AG10803 (cell line): ENCODE measurements at regions not wholly inside any gene's neighbourhood (a gene's known extent, or its start where the extent isn't known, plus 50 kb on each side); places are given as distances from the start of the nearest gene placed in this dataset.

Source experiments
- DNase-seq: peaks from one replicate; pipeline ENCODE4 v3.0.0; 2010; ENCODE audit warnings: low read depth
- H3K4me3 ChIP-seq: 2 replicates; pipeline ENCODE4 v1.5.1; 2011; ENCODE audit warnings: mild to moderate bottlenecking, low read length, control low read depth
- TF ChIP-seq, protein P1 (sequence below): conservative IDR thresholded peaks from 2 replicates; pipeline ENCODE4 v1.5.1; 2011; ENCODE audit warnings: mild to moderate bottlenecking, low read length, control low read depth, inconsistent platforms

DNA sequence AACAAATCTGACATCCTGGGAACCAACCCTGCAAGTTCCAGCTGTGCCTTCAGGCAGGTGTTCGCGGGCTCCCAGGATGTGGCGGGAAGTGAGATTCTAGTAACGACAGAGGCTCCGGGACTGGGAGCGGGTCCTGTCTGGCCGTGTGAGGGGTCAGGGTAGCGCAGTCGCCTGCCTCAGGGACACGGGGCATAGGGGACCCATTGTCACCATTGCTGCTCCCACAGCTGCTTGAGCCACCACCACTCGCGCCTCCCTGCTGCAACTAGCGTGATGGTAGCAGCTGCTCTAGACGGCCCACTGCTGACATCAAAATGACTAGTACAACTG, 468.5 kb downstream of the CDH9 start:
- no peak overlapping the region for H3K4me3 ChIP-seq
- TF ChIP-seq, protein P1, sequence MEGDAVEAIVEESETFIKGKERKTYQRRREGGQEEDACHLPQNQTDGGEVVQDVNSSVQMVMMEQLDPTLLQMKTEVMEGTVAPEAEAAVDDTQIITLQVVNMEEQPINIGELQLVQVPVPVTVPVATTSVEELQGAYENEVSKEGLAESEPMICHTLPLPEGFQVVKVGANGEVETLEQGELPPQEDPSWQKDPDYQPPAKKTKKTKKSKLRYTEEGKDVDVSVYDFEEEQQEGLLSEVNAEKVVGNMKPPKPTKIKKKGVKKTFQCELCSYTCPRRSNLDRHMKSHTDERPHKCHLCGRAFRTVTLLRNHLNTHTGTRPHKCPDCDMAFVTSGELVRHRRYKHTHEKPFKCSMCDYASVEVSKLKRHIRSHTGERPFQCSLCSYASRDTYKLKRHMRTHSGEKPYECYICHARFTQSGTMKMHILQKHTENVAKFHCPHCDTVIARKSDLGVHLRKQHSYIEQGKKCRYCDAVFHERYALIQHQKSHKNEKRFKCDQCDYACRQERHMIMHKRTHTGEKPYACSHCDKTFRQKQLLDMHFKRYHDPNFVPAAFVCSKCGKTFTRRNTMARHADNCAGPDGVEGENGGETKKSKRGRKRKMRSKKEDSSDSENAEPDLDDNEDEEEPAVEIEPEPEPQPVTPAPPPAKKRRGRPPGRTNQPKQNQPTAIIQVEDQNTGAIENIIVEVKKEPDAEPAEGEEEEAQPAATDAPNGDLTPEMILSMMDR, result no peak
- no peak for DNase-seq

DNA sequence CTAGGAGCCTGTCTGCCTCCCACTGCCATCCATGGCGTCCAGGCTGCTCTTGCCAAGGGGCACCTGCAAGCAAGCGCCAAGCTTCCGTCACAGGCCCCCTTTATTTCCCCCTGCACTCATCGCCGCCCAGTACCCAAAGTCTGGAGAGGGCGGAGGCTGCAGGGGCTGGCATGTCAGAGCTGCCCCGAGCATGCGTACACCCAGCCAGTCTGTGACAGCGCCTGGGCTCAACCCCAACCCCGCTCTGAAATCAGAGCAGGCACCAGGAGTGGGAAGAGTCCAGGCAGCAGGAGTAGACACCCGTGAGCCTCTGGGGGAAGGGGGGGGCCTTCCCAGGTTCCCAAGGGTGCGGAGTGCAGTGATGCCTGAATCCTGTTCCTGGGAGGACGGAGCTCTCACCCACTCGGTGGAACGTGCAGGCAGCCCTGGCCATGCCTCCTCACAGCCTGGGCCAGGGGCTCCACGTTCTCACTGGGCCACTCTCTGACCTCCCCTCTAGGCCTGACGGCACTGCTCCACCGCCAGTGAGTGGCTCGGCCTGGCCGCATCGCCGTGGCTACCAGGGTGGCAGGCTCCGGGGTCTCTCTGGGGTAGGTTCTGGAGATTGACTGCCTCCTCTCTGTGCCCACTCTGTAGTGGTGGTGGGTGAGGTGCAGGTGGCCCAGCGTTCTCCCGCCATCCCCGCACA, 469.0 kb downstream of the CDH9 start:
- TF ChIP-seq, protein P1, result no peak
- no peak for DNase-seq
- no peak overlapping the region for H3K4me3 ChIP-seq

DNA sequence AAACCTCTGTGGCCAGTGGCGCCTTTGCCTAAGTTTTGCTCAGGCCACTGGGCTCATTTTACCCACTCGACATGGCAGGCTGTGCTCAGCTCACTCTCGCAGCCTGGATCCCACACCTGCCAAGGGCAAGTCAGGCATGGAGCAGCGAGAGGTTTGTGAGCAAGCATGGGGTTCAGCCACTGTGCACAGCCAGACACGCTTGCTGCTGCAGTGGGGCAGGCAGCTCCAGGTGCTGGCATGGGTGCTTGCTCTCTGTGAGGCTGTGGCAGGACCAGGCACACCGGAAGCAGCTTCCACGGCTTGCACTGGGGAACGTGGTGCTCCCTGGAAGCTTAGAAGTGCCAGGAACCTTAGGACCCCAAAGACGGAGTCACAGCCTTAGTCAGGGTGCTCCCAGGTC, 470.1 kb downstream of the CDH9 start:
- TF ChIP-seq, protein P1, result no peak
- no peak for DNase-seq

DNA sequence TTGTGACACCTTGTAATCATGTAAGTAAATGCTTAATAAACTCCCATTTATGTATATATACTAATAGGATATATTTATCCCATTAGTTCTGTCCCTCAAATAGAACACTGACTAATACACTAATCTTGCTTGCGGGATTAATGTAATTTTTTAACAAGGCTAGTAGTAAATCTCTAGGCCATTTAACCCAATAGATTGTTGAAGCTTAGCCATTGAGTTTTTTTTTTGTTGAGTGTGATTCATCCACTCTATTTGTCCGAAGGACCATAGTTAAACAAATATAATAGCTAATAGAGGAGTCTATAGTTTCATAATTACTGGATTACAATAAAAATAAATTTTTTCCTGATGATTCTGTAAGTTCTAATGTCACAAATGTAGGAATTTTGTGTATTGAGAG, 474.4 kb downstream of the CDH9 start:
- DNase-seq, result no peak
- H3K4me3 ChIP-seq, result no peak overlapping the region
- TF ChIP-seq, protein P1, result no peak

More for the DNA sequence above, 470.1 kb downstream of the CDH9 start:
- H3K4me3 ChIP-seq, result no peak overlapping the region

DNA sequence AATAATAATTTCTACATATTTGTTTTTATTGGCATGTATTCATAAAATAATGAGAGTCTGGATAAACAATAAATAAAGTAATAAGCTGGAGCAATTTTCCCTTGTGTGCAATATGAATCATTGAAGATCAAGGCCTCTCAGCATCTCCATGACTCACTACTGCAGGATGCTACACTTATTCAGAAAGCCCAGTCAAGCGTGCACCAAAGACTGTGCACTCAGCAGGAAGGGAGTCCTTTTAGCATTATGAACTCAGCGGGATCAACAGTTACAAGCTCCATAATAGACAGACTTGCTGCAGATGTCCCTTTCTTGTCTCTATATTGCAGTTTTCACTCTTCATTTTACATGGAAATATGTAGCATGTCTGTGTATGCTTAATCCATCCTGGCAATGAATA, 485.3 kb downstream of the CDH9 start:
- DNase-seq, result no peak
- H3K4me3 ChIP-seq, result no peak overlapping the region
- TF ChIP-seq, protein P1, result no peak

DNA sequence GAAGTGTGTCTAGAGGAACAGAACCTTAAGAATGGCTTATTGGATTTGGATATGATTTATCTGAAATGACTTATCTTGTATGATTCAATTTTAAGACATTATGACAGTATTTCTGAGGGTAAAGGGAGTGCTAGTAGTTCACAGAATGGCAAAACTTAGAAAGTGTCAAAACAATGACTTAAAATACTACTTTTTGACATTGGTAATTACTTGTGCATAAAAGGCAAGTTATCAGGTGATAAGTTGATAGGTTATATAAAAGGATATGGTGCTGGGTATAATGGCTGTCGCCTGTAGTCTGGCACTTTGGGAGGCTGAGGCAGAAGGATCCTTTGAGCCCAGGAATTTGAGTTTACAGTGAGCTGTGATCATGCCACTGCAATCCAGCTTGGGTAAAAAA, 494.4 kb downstream of the CDH9 start:
- no peak overlapping the region for H3K4me3 ChIP-seq
- TF ChIP-seq, protein P1, result no peak
- no peak for DNase-seq

DNA sequence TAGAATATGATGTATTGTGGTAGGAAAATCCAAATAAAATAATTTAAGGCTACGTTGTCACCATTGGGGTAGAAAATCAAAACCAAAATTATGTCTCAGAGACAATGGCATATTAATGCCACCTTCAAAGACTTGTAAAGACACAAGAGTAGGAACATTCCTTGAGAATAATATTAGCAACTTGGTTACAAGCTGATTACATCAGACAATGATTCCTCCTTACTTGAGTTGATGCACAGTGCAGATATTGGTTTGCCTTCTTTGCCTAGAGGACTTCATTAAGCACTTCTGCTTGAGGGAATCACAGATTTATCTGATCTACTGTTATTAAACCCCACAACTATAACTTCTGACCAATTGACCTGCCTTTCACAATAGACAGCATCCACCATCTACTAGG, 500.2 kb downstream of the CDH9 start:
- no peak for DNase-seq
- no peak overlapping the region for H3K4me3 ChIP-seq
- TF ChIP-seq, protein P1, result no peak
